Right lobe of liver (tissue), 4 donors: ENCODE measurements at regions not wholly inside any gene's neighbourhood (a gene's known extent, or its start where the extent isn't known, plus 50 kb on each side); places are given as distances from the start of the nearest gene placed in this dataset.

Experiments
- CTCF ChIP-seq, 4 donors: fragments of 200-600 bp in 3 of 4; fragments of 450-650 bp in 1 of 4; IDR thresholded peaks; one replicate each; pipeline versions ENCODE4 v1.5.1 to v1.8.0; 2016 to 2022; ENCODE audit warnings: antibody characterized with exemption in 4 of 4, mild to moderate bottlenecking in 2 of 4
- POLR2A ChIP-seq: fragments of 450-650 bp; IDR thresholded peaks from one replicate; pipeline ENCODE4 v1.6.1; 2017; ENCODE audit warnings: antibody characterized with exemption, mild to moderate bottlenecking
- donor health status: DM: no; HTN: no; CAD: no.
- donor health status: DM: no; HTN: no; CAD: no.
- donor health status: DM: no; HTN: yes; CAD: no.

GRCh38 chr13:72341904-72342303 is 385.5 kb downstream of the MZT1 start:
- TF ChIP-seq POLR2A, result no peak
- TF ChIP-seq CTCF (IDR thresholded peaks at IDR 0.05), result no peak
